ENCODE measurements at regions not wholly inside any gene's neighbourhood (a gene's known extent, or its start where the extent isn't known, plus 50 kb on each side); places are given as distances from the start of the nearest gene placed in this dataset.

- CTCF ChIA-PET = no interaction called here
- no peak for TF ChIP-seq CTCF (IDR thresholded peaks at IDR 0.05)
- TF ChIP-seq TCF7L2 (IDR thresholded peaks at IDR 0.05; ENCODE audit: low read depth, low read length) = no peak
- no peak for TF ChIP-seq REST (IDR thresholded peaks at IDR 0.05; ENCODE audit: insufficient read depth in 1 of 2, low read depth in 2 of 2, low read length in 1 of 2)
- TF ChIP-seq POLR2AphosphoS5 (IDR thresholded peaks at IDR 0.05; ENCODE audit: low read depth, low read length) = no peak
- no peak for TF ChIP-seq SIN3A (IDR thresholded peaks at IDR 0.05; ENCODE audit: borderline replicate concordance, insufficient read depth, low read depth, low read length)
- H3K4me3 ChIP-seq (ENCODE audit: low read depth in 2 of 2, low read length in 2 of 2) = no peak overlapping the region
- DNase-seq (ENCODE audit: low read depth, low spot score) = no peak
- no TSS peak for BruUV-seq (replicated peaks)
- H3K27ac ChIP-seq (ENCODE audit: low read length) = no peak overlapping the region
- no peaks in the 10 kb centered on the region for H3K4me1 ChIP-seq (ENCODE audit: control insufficient read depth, insufficient read depth, low read length)
- H3K27me3 ChIP-seq (ENCODE audit: control insufficient read depth, insufficient read depth, low read length) = no peaks in the 10 kb centered on the region
- POLR2A ChIA-PET = no interaction called here
- no peaks in the 10 kb centered on the region for H3K9me3 ChIP-seq (ENCODE audit: control insufficient read depth, insufficient read depth, low read depth, low read length)
- intact Hi-C loops (cut with micrococcal nuclease; ENCODE audit: unreplicated experiment) (no loop called here), in situ Hi-C loops (cut with HindIII; ENCODE audit: low pct_unique_long_range_greater_than_20kb, low sequenced_read_pairs) (no loop called here)
- no peak for ATAC-seq
- no peaks in the 10 kb centered on the region for H3K36me3 ChIP-seq (ENCODE audit: control insufficient read depth, insufficient read depth, low read length)
Measured at GRCh38 chr2:66717218-66717905, 282.4 kb downstream of the MEIS1 start.

GRCh38 chr2:66717973-66718372 lies 283.0 kb downstream of the MEIS1 start:
- intact Hi-C loops (cut with micrococcal nuclease; ENCODE audit: unreplicated experiment) = no loop called here
- Histone ChIP-seq H3K27me3 (ENCODE audit: control insufficient read depth, insufficient read depth, low read length) (no peaks in the 10 kb centered on the region), H3K9me3 (ENCODE audit: control insufficient read depth, insufficient read depth, low read depth, low read length) (no peaks in the 10 kb centered on the region), H3K4me1 (ENCODE audit: control insufficient read depth, insufficient read depth, low read length) (no peaks in the 10 kb centered on the region), H3K4me3 (ENCODE audit: low read depth in 2 of 2, low read length in 2 of 2) (no peak overlapping the region), H3K27ac (ENCODE audit: low read length) (no peak overlapping the region), H3K36me3 (ENCODE audit: control insufficient read depth, insufficient read depth, low read length) (no peaks in the 10 kb centered on the region)
- TF ChIP-seq POLR2AphosphoS5 (IDR thresholded peaks at IDR 0.05; ENCODE audit: low read depth, low read length) (no peak), REST (IDR thresholded peaks at IDR 0.05; ENCODE audit: insufficient read depth in 1 of 2, low read depth in 2 of 2, low read length in 1 of 2) (no peak), SIN3A (IDR thresholded peaks at IDR 0.05; ENCODE audit: borderline replicate concordance, insufficient read depth, low read depth, low read length) (no peak), CTCF (IDR thresholded peaks at IDR 0.05) (no peak), TCF7L2 (IDR thresholded peaks at IDR 0.05; ENCODE audit: low read depth, low read length) (no peak)
- in situ Hi-C loops (cut with HindIII; ENCODE audit: low pct_unique_long_range_greater_than_20kb, low sequenced_read_pairs) = no loop called here
- no TSS peak for BruUV-seq (replicated peaks)
- ChIA-PET CTCF (no interaction called here), POLR2A (no interaction called here)
- ATAC-seq = no peak
- no peak for DNase-seq (ENCODE audit: low read depth, low spot score)
